ENCODE measurements at regions not wholly inside any gene's neighbourhood (a gene's known extent, or its start where the extent isn't known, plus 50 kb on each side); places are given as distances from the start of the nearest gene placed in this dataset.

DNA sequence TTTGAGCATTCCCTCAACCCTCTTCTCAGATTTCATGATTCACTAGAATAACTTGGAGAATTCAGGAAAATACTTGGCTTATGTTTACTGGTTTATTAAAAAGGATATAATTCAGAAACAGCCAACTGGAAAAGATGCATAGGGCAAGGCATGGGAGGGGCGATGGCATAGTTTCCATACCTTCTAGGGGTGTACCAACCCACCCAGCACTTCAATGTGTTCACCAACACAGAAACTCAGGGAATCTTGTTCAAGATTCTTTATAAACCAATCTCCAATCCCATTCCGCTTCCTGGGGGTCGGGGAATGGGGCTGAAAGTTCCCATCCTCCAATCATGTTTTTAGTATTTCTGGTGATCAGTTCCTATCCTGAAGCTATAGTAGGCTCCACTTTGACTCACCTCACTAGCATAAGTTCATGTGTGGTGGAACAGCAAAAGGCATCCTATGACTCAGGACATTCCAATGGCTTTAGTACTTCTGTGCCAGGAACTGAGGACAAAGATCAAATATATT lies 164.4 kb downstream of the SIM1 start:
- TF ChIP-seq, protein P1, sequence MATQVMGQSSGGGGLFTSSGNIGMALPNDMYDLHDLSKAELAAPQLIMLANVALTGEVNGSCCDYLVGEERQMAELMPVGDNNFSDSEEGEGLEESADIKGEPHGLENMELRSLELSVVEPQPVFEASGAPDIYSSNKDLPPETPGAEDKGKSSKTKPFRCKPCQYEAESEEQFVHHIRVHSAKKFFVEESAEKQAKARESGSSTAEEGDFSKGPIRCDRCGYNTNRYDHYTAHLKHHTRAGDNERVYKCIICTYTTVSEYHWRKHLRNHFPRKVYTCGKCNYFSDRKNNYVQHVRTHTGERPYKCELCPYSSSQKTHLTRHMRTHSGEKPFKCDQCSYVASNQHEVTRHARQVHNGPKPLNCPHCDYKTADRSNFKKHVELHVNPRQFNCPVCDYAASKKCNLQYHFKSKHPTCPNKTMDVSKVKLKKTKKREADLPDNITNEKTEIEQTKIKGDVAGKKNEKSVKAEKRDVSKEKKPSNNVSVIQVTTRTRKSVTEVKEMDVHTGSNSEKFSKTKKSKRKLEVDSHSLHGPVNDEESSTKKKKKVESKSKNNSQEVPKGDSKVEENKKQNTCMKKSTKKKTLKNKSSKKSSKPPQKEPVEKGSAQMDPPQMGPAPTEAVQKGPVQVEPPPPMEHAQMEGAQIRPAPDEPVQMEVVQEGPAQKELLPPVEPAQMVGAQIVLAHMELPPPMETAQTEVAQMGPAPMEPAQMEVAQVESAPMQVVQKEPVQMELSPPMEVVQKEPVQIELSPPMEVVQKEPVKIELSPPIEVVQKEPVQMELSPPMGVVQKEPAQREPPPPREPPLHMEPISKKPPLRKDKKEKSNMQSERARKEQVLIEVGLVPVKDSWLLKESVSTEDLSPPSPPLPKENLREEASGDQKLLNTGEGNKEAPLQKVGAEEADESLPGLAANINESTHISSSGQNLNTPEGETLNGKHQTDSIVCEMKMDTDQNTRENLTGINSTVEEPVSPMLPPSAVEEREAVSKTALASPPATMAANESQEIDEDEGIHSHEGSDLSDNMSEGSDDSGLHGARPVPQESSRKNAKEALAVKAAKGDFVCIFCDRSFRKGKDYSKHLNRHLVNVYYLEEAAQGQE (IDR thresholded peaks at IDR 0.05; ENCODE audit: insufficient read depth in 1 of 2, low read depth in 2 of 2, low read length in 2 of 2), result no peak
- TF ChIP-seq FOXP2 (optimal IDR thresholded peaks at IDR 0.05; ENCODE audit: borderline replicate concordance, extremely low read depth, extremely low read length, insufficient read depth) (no peak), TAF1 (IDR thresholded peaks at IDR 0.05; ENCODE audit: borderline replicate concordance, insufficient read depth, low read length) (no peak), SIN3A (IDR thresholded peaks at IDR 0.05; ENCODE audit: borderline replicate concordance, insufficient read depth, low read length) (no peak), POLR2AphosphoS5 (IDR thresholded peaks at IDR 0.05; ENCODE audit: low read depth, low read length) (no peak)

DNA sequence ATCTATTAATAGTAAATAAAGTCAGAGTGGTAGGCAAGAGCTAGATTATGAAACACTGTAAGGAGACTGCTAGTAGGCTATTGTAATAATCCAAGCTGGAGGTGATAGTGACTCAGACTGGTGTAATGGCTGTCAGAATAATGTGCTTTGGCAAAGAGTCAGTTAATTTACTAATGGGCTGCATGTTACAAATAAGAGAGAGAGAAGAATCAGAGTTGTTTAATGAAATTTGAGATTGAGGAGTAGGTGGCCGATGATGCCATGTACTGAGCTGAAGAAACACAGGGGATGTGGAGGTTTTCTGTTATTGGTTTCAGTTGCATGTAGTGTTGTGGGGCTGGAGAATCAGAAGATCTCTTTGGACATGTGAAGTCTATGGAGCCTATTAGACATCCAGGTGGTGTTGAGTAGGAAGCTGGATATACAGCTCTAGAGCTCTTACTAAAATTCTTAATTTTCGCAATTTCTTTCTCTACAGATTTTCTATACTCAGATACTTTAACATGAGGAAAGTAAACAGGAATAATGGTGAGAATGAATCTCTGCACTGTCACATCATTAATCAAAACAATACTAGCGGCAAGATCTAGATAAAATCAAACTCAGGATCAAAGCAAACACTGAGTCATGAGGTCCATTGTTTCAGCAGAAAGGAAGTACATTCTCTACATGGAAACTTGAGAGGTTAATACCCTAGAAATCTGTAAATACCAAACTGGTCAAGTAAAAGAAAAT lies 167.7 kb downstream of the SIM1 start:
- no peak for TF ChIP-seq FOXP2 (optimal IDR thresholded peaks at IDR 0.05; ENCODE audit: borderline replicate concordance, extremely low read depth, extremely low read length, insufficient read depth)
- no peak for TF ChIP-seq SIN3A (IDR thresholded peaks at IDR 0.05; ENCODE audit: borderline replicate concordance, insufficient read depth, low read length)
- no peak; the same call in 1 of the 2 replicates for TF ChIP-seq POLR2AphosphoS5 (IDR thresholded peaks at IDR 0.05; ENCODE audit: low read depth, low read length)

DNA sequence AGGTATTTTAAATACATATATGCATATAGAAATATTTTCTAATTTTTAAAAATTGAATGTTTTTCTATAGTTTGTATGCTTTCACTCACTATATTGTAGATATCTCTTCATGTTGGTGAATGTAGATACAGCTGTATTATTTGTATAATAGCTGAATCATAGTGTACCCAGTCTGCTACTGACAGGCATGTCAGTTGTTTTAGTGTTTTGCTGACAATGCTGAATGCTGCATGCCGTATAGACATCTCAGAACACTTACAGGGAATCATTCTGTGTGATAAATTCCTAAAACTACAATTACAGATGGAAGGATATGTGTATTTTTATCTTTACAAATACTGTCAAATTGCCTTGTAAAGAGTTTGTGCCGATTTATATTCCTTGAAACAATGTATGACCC lies 175.4 kb downstream of the SIM1 start:
- TF ChIP-seq, protein P1 (IDR thresholded peaks at IDR 0.05; ENCODE audit: insufficient read depth in 1 of 2, low read depth in 2 of 2, low read length in 2 of 2), result no peak
- no peak for TF ChIP-seq POLR2AphosphoS5 (IDR thresholded peaks at IDR 0.05; ENCODE audit: low read depth, low read length)
- no peak for TF ChIP-seq SIN3A (IDR thresholded peaks at IDR 0.05; ENCODE audit: borderline replicate concordance, insufficient read depth, low read length)
- TF ChIP-seq TAF1 (IDR thresholded peaks at IDR 0.05; ENCODE audit: borderline replicate concordance, insufficient read depth, low read length), result no peak
- no peak for TF ChIP-seq FOXP2 (optimal IDR thresholded peaks at IDR 0.05; ENCODE audit: borderline replicate concordance, extremely low read depth, extremely low read length, insufficient read depth)

DNA sequence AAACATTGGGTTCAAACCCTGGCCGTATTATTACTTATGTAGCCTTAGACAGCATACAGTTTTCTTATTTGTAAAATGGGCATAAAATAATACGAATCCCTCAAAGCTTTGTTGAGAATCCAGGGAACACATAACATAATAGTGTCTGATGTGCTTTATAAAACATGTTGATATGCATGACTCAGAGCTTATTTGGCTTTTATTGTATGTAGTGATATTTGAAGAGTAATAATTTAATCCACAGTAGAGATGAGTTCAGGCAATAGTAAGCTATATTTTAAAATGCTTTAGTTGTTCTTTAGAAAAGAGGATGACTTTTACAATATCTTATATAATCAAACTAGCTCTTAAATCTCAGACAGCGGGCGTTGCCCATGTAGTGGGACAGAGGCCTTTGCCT lies 176.4 kb downstream of the SIM1 start:
- TF ChIP-seq, protein P1 (IDR thresholded peaks at IDR 0.05; ENCODE audit: insufficient read depth in 1 of 2, low read depth in 2 of 2, low read length in 2 of 2), result no peak
- no peak for TF ChIP-seq POLR2AphosphoS5 (IDR thresholded peaks at IDR 0.05; ENCODE audit: low read depth, low read length)
- TF ChIP-seq FOXP2 (optimal IDR thresholded peaks at IDR 0.05; ENCODE audit: borderline replicate concordance, extremely low read depth, extremely low read length, insufficient read depth), result no peak
- TF ChIP-seq SIN3A (IDR thresholded peaks at IDR 0.05; ENCODE audit: borderline replicate concordance, insufficient read depth, low read length), result no peak
- no peak for TF ChIP-seq TAF1 (IDR thresholded peaks at IDR 0.05; ENCODE audit: borderline replicate concordance, insufficient read depth, low read length)

DNA sequence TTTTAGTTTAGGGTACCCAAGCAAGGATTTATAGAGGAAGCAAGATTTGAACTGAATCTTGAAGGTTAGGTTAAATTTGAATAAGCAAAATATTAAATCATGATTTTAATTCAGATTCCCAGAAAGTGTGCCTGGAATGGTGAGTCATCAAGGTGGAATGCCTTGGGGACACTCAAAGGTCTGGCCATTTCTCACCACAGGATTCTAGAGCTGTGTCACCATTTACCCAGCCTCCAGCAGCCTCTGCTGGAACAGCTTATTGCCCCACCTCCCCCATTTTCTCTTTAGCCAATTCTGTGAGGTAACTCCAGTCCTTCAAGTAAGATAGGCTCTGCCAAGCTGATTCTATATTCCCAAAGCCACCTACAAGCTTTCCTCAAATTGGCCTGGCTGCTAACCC lies 181.4 kb downstream of the SIM1 start:
- TF ChIP-seq FOXP2 (optimal IDR thresholded peaks at IDR 0.05; ENCODE audit: borderline replicate concordance, extremely low read depth, extremely low read length, insufficient read depth), result no peak
- no peak for TF ChIP-seq POLR2AphosphoS5 (IDR thresholded peaks at IDR 0.05; ENCODE audit: low read depth, low read length)
- TF ChIP-seq, protein P1 (IDR thresholded peaks at IDR 0.05; ENCODE audit: insufficient read depth in 1 of 2, low read depth in 2 of 2, low read length in 2 of 2), result no peak
- TF ChIP-seq TAF1 (IDR thresholded peaks at IDR 0.05; ENCODE audit: borderline replicate concordance, insufficient read depth, low read length), result no peak
- no peak for TF ChIP-seq SIN3A (IDR thresholded peaks at IDR 0.05; ENCODE audit: borderline replicate concordance, insufficient read depth, low read length)
